CD8-positive, alpha-beta memory T cell (primary cell): ENCODE measurements at regions not wholly inside any gene's neighbourhood (a gene's known extent, or its start where the extent isn't known, plus 50 kb on each side); places are given as distances from the start of the nearest gene placed in this dataset.
"Not testable (repeated sequence)": the region's sequence is repeated elsewhere in the genome, so short reads cannot be mapped to it uniquely, and the experiment has no call there.

Experiments
- CTCF ChIA-PET: fragments of 350-600 bp; sonication (Branson Sonifier 250); formaldehyde crosslinking; loops from one replicate; lab custom pipeline; 2021; ENCODE audit warnings: antibody characterized with exemption; lab: Charles Lee
- POLR2A ChIA-PET: fragments of 350-600 bp; sonication (Branson Sonifier 250); formaldehyde crosslinking; loops from one replicate; lab custom pipeline; 2021; ENCODE audit warnings: antibody characterized with exemption; lab: Charles Lee
- DNase-seq, 5 donors: peaks; one replicate each; pipeline versions ENCODE4 v3.0.0 to v3.0.0-alpha.2; 2020 to 2022; ENCODE audit warnings: mixed read lengths in 1 of 5
- H3K27ac ChIP-seq: one replicate; pipeline ENCODE4 v1.7.0; 2013; ENCODE audit warnings: low read depth, mild to moderate bottlenecking, low read length, moderate library complexity
- H3K27me3 ChIP-seq: 2 replicates; pipeline ENCODE4 v1.7.0; 2013; ENCODE audit warnings: low read length, mild to moderate bottlenecking; ENCODE audit not compliant: insufficient read depth, poor library complexity, severe bottlenecking
- H3K36me3 ChIP-seq: 2 replicates; pipeline ENCODE4 v1.7.0; 2013; ENCODE audit warnings: mild to moderate bottlenecking, low read length, moderate library complexity; ENCODE audit not compliant: insufficient read depth
- H3K4me1 ChIP-seq: 2 replicates; pipeline ENCODE4 v1.7.0; 2013; ENCODE audit warnings: mild to moderate bottlenecking, low read length, moderate library complexity; ENCODE audit not compliant: insufficient read depth
- H3K4me3 ChIP-seq: 2 replicates; pipeline ENCODE4 v1.7.0; 2013; ENCODE audit warnings: mild to moderate bottlenecking, low read length
- H3K9me3 ChIP-seq: 2 replicates; pipeline ENCODE4 v1.7.0; 2013; ENCODE audit warnings: mild to moderate bottlenecking, low read length
- H3K27ac Mint-ChIP-seq, 8 donors: one replicate each; pipeline ENCODE4 v1.8.0; 2020 to 2021; ENCODE audit warnings: mixed read lengths in 8 of 8, mild to moderate bottlenecking in 6 of 8, inconsistent platforms in 3 of 8, moderate library complexity in 3 of 8
- H3K27me3 Mint-ChIP-seq, 2 donors: one replicate each; pipeline ENCODE4 v1.8.0; 2020 to 2021; ENCODE audit warnings: mixed read lengths in 2 of 2, mild to moderate bottlenecking in 1 of 2, moderate library complexity in 1 of 2
- H3K36me3 Mint-ChIP-seq, 3 donors: one replicate each; pipeline ENCODE4 v1.8.0; 2020 to 2021; ENCODE audit warnings: mixed read lengths in 3 of 3, inconsistent platforms in 1 of 3, mild to moderate bottlenecking in 1 of 3
- H3K4me1 Mint-ChIP-seq, 3 donors: one replicate each; pipeline ENCODE4 v1.8.0; 2020 to 2021; ENCODE audit warnings: mixed read lengths in 3 of 3, inconsistent platforms in 1 of 3, mild to moderate bottlenecking in 1 of 3
- H3K4me3 Mint-ChIP-seq, 7 donors: one replicate each; pipeline ENCODE4 v1.8.0; 2020 to 2021; ENCODE audit warnings: mixed read lengths in 7 of 7, mild to moderate bottlenecking in 6 of 7, moderate library complexity in 4 of 7, inconsistent platforms in 2 of 7
- H3K9me3 Mint-ChIP-seq, 5 donors: one replicate each; pipeline ENCODE4 v1.8.0; 2020 to 2022; ENCODE audit warnings: mixed read lengths in 5 of 5, mild to moderate bottlenecking in 3 of 5, moderate library complexity in 2 of 5, inconsistent platforms in 1 of 5

DNA sequence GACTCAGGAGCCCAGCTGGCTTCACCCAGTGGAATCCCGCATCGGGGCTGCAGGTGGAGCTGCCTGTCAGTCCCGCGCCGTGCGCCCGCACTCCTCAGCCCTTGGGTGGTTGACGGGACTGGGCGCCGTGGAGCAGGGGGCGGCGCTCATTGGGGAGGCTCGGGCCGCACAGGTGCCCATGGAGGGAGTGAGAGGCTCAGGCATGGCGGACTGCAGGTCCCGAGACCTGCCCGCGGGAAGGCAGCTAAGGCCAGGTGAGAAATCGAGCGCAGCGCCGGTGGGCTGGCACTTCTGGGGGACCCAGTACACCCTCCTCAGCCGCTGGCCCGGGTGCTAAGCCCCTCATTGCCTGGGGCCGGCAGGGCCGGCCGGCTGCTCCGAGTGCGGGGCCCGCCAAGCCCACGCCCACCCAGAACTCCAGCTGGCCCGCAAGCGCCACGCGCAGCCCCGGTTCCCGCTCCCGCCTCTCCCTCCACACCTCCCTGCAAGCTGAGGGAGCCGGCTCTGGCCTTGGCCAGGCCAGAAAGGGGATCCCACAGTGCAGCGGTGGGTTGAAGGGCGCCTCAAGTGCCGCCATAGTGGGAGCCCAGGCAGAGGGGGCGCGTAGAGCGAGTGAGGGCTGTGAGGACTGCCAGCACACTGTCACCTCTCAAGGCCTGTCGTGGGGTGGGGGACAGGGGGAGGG is 314.6 kb upstream of the MAGI2 start:
- CTCF ChIA-PET, H3K36me3 ChIP-seq, H3K9me3 ChIP-seq, H3K27ac ChIP-seq, H3K36me3 Mint-ChIP-seq, H3K4me3 Mint-ChIP-seq, H3K9me3 Mint-ChIP-seq, H3K27ac Mint-ChIP-seq, H3K27me3 Mint-ChIP-seq, H3K4me3 ChIP-seq, DNase-seq, H3K4me1 Mint-ChIP-seq, POLR2A ChIA-PET, H3K27me3 ChIP-seq, H3K4me1 ChIP-seq: not testable (repeated sequence)

DNA sequence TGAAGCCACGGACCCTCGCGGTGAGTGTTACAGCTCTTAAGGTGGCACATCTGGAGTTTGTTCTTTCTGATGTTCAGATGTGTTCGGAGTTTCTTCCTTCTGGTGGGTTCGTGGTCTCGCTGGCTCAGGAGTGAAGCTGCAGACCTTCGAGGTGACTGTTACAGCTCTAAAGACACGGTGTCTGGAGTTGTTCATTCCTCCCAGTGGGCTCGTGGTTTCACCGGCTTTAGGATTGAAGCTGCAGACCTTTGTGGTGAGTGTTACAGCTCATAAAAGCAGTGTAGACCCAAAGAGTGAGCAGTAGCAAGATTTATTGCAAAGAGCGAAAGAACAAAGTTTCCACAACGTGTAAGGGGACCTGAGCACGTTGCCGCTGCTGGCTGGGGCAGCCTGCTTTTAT is 313.7 kb upstream of the MAGI2 start:
- H3K27ac Mint-ChIP-seq, H3K27me3 Mint-ChIP-seq, DNase-seq, POLR2A ChIA-PET, H3K4me1 ChIP-seq, H3K36me3 ChIP-seq, H3K9me3 ChIP-seq, H3K27ac ChIP-seq, H3K4me3 ChIP-seq, H3K27me3 ChIP-seq, H3K4me1 Mint-ChIP-seq, H3K36me3 Mint-ChIP-seq, CTCF ChIA-PET: not testable (repeated sequence)
- Mint-ChIP-seq H3K4me3 (peak overlapping the region in 1 of 7 donors; percentile 1), H3K9me3 (peaks cover 2 to 13% (median 8%) of the 10 kb centered on the region in 5 donors)

DNA sequence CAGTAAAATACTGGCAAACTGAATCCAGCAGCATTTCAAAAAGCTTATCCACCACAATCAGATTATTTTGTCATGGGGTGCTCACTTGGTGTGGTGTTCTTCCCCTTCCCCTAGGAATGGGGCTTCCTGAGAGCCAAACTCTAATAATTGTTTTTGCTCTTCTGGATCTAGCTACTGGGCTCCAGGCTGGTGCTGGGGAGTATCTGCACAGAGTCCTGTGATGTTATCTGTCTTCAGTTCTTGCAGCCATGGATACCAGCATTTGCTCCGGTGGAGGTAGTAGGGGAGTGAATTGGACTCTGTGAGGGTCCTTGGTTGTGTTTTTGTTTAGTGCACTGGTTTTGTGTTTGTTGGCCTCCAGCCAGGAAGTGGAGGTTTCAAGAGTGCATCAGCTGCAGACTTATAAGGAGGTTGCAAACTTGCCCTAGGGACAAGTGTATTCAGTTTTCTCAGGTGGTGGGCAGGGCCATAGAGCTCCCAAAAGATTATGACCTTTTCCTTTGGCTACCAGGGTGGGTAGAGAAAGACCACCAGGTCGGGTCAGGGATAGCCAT is 308.5 kb upstream of the MAGI2 start:
- no peaks in the 10 kb centered on the region for H3K27me3 ChIP-seq
- H3K36me3 ChIP-seq = no peaks in the 10 kb centered on the region
- H3K9me3 ChIP-seq = no peaks in the 10 kb centered on the region
- no peaks in the 10 kb centered on the region for H3K4me1 ChIP-seq
- DNase-seq = no peak
- no peak overlapping the region for H3K27ac ChIP-seq
- Mint-ChIP-seq H3K9me3 (peaks cover 12 to 25% (median 21%) of the 10 kb centered on the region in 5 donors), H3K4me3 (no peak overlapping the region), H3K27me3 (no peaks in the 10 kb centered on the region), H3K36me3 (no peaks in the 10 kb centered on the region), H3K4me1 (no peaks in the 10 kb centered on the region), H3K27ac (no peak overlapping the region)
- POLR2A ChIA-PET = no interaction called here
- H3K4me3 ChIP-seq = no peak overlapping the region
- CTCF ChIA-PET = no interaction called here

DNA sequence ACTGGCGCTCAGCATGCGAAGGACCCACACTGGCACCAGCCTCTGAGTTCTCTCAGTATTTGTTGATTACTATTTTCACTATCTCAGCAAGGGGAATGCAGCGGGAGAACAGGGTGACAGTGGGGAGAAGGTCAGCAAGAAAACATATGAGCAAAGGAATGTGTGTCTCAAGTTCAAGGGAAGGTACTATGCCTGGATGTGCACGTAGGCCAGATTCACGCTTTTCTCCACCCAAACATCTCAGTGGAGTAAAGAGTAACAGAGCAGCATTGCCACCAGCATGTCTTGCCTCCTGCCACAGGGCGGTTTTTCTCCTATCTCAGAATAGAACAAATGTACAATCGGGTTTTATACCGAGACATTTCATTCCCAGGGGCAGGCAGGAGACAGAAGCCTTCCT is 297.5 kb upstream of the MAGI2 start:
- H3K4me1 ChIP-seq, H3K4me3 ChIP-seq, H3K36me3 Mint-ChIP-seq, H3K4me3 Mint-ChIP-seq, H3K4me1 Mint-ChIP-seq, H3K27ac ChIP-seq, H3K27me3 Mint-ChIP-seq, H3K27ac Mint-ChIP-seq, DNase-seq, POLR2A ChIA-PET, CTCF ChIA-PET, H3K36me3 ChIP-seq, H3K27me3 ChIP-seq, H3K9me3 ChIP-seq: not testable (repeated sequence)
- H3K9me3 Mint-ChIP-seq = peaks cover 2 to 36% (median 13%) of the 10 kb centered on the region in 5 donors

DNA sequence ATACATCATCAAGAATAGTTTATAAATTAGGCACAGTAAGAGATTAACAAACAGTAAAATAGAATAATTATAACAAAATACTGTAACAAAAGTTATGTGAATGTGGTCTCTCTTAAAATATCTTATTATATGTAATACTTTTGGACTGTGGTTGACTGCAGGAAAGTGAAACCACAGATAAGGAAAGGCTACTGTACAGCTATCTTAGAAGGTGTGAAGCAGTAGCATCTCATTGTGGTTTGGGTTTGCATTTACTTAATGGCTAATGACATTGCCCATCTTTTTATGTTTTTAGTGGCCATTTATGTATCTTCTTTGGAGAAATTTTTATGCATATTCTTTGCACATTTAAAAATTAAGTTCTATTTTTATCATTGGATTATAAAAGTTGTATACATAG is 296.4 kb upstream of the MAGI2 start:
- peaks cover 0 to 34% (median 10%) of the 10 kb centered on the region in 5 donors for H3K9me3 Mint-ChIP-seq
- ChIA-PET POLR2A (no interaction called here), CTCF (no interaction called here)
- no peaks in the 10 kb centered on the region for H3K27me3 Mint-ChIP-seq
- Histone ChIP-seq H3K27ac (no peak overlapping the region), H3K4me3 (no peak overlapping the region), H3K27me3 (no peaks in the 10 kb centered on the region), H3K9me3 (no peaks in the 10 kb centered on the region), H3K36me3 (no peaks in the 10 kb centered on the region), H3K4me1 (no peaks in the 10 kb centered on the region)
- H3K27ac Mint-ChIP-seq = no peak overlapping the region
- no peak overlapping the region for H3K4me3 Mint-ChIP-seq
- DNase-seq = no peak
- H3K4me1 Mint-ChIP-seq = no peaks in the 10 kb centered on the region
- H3K36me3 Mint-ChIP-seq = no peaks in the 10 kb centered on the region

DNA sequence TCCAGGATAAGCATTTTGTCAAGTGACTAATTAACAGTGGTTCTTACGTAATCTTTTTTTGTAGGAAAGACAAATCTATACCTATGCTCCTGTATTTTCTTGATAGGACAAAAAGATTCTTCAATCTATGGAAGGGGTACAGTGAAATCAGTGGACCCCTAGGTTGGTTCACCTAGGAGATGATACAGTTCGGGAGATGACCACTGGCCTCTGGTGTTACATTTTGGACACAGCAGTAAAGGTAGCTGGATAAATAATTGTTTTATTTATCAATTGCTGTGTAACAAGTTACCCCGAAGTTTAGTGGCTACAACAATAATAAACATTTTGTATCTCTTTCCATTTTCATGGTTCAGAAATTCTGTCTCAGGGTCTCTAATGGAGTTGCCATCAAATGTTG is 288.2 kb upstream of the MAGI2 start:
- Mint-ChIP-seq H3K27ac (no peak overlapping the region), H3K36me3 (no peaks in the 10 kb centered on the region), H3K4me1 (no peaks in the 10 kb centered on the region), H3K27me3 (no peaks in the 10 kb centered on the region), H3K9me3 (peaks cover 0 to 18% (median 9%) of the 10 kb centered on the region in 5 donors), H3K4me3 (no peak overlapping the region)
- POLR2A ChIA-PET = no interaction called here
- no peaks in the 10 kb centered on the region for H3K36me3 ChIP-seq
- CTCF ChIA-PET = no interaction called here
- H3K27me3 ChIP-seq = no peaks in the 10 kb centered on the region
- H3K9me3 ChIP-seq = no peaks in the 10 kb centered on the region
- H3K4me1 ChIP-seq = no peaks in the 10 kb centered on the region
- no peak for DNase-seq
- no peak overlapping the region for H3K4me3 ChIP-seq
- H3K27ac ChIP-seq = no peak overlapping the region

DNA sequence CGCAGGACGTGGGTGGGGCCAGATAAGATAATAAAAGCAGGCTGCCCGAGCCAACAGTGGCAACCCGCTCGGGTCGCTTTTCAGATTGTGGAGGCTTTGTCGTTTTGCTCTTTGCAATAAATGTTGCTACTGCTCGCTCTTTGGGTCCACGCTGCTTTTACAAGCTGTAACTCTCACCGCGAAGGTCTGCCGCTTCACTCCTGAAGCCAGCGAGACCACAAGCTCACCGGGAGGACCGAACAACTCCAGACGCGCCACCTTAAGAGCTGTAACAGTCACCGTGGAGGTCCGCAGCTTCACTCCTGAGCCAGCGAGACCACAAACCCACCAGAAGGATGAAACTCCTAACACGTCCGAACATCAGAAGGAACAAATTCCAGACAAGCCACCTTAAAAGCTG is 286.6 kb upstream of the MAGI2 start:
- no peaks in the 10 kb centered on the region for H3K4me1 Mint-ChIP-seq
- H3K27ac ChIP-seq = no peak overlapping the region
- H3K36me3 ChIP-seq = no peaks in the 10 kb centered on the region
- no peaks in the 10 kb centered on the region for H3K4me1 ChIP-seq
- H3K27ac Mint-ChIP-seq = no peak overlapping the region
- no peaks in the 10 kb centered on the region for H3K27me3 Mint-ChIP-seq
- H3K9me3 Mint-ChIP-seq = peaks cover 0 to 22% (median 10%) of the 10 kb centered on the region in 5 donors
- no peak for DNase-seq
- H3K9me3 ChIP-seq = no peaks in the 10 kb centered on the region
- ChIA-PET CTCF (no interaction called here), POLR2A (no interaction called here)
- H3K27me3 ChIP-seq = no peaks in the 10 kb centered on the region
- H3K4me3 ChIP-seq = no peak overlapping the region
- no peaks in the 10 kb centered on the region for H3K36me3 Mint-ChIP-seq
- H3K4me3 Mint-ChIP-seq = no peak overlapping the region

DNA sequence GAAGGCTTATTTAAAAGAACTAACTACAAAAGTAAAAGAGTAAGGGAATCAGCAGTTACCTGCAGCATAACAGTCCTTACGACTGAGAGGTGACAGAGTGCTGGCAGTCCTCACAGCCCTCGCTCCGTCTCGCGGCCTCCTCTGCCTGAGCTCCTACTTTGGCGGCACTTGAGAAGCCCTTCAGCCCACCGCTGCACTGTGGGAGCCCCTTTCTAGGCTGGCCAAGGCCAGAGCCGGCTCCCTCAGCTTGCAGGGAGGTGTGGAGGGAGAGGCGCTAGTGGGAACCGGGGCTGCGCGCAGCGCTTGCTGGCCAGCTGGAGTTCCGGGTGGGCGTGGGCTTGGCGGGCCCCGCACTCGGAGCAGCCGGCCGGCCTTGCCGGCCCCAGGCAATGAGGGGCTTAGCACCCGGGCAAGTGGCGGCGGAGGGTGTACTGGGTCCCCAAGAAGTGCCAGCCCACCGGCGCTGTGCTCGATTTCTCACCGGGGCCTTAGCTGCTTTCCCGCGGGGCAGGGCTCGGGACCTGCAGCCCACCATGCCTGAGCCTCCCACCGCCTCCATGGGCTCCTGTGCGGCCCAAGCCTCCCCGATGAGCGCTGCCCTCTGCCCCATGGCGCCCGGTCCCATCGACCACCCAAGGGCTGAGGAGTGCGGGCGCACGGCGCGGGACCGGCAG is 285.7 kb upstream of the MAGI2 start:
- H3K27me3 ChIP-seq, CTCF ChIA-PET, H3K4me3 ChIP-seq, H3K36me3 ChIP-seq, H3K27me3 Mint-ChIP-seq, H3K27ac ChIP-seq, H3K27ac Mint-ChIP-seq, H3K4me3 Mint-ChIP-seq, POLR2A ChIA-PET, H3K9me3 ChIP-seq, DNase-seq, H3K36me3 Mint-ChIP-seq, H3K4me1 ChIP-seq, H3K4me1 Mint-ChIP-seq: not testable (repeated sequence)
- peaks cover 0 to 23% (median 12%) of the 10 kb centered on the region in 5 donors for H3K9me3 Mint-ChIP-seq
